Neural cell (in vitro differentiated cells): ENCODE measurements at regions not wholly inside any gene's neighbourhood (a gene's known extent, or its start where the extent isn't known, plus 50 kb on each side); places are given as distances from the start of the nearest gene placed in this dataset.

Source experiments
- EP300 ChIP-seq: fragments of 450-650 bp; conservative IDR thresholded peaks from 2 replicates; pipeline ENCODE4 v1.6.1; 2014; ENCODE audit warnings: antibody characterized with exemption, mild to moderate bottlenecking, moderate library complexity; ENCODE audit not compliant: poor library complexity, severe bottlenecking
- EZH2 ChIP-seq: fragments of 200-600, 300-800 bp; shearing (Covaris generic), sonication (generic); IDR thresholded peaks from 2 replicates; pipeline ENCODE4 v1.6.1; 2014; ENCODE audit warnings: antibody characterized with exemption, low read length, borderline replicate concordance, mild to moderate bottlenecking; ENCODE audit not compliant: insufficient read depth, poor library complexity, severe bottlenecking
- POLR2AphosphoS5 ChIP-seq: IDR thresholded peaks from 2 replicates; pipeline ENCODE4 v1.6.1; 2012
- RAD21 ChIP-seq: fragments of 450-650 bp; conservative IDR thresholded peaks from 2 replicates; pipeline ENCODE4 v1.6.1; 2014; ENCODE audit warnings: antibody characterized with exemption, mild to moderate bottlenecking, moderate library complexity
- REST ChIP-seq: IDR thresholded peaks from 2 replicates; pipeline ENCODE4 v1.6.1; 2012; ENCODE audit warnings: borderline replicate concordance
- TAF1 ChIP-seq: IDR thresholded peaks from 2 replicates; pipeline ENCODE4 v1.6.1; 2012; ENCODE audit warnings: low read depth
- TF ChIP-seq, protein P1 (sequence below): fragments of 450-650 bp; IDR thresholded peaks from 2 replicates; pipeline ENCODE4 v1.5.1; 2014; ENCODE audit warnings: antibody characterized with exemption, mild to moderate bottlenecking, moderate library complexity; ENCODE audit not compliant: poor library complexity, severe bottlenecking

DNA sequence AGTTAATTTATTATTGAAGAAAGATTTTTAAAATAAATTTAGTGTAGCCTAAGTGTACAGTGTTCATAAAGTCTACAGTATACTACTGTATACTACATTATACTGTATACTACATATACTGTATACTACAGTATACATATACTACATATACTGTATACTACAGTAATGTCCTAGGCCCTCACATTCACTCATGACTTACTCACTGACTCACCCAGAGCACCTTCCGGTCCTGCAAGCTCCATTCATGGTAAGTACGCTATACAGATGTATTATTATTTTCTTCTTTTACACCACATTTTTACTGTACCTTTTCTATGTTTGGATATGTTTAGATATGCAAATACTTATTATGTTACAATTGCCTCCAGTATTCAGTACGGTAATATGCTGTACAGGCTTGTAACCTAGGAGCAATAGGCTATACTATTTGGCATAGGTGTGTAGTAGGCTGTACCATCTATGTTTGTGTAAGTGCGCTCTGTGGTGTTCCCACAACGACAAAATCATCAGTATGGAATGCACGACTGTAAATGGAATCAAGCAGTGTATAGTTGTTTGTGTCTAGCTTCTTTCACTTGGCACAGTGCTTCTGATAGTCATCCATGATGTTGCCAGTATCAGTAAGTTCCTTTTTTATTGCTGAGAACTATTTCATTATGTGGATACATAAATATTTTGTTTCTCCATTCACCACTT lies 245.7 kb downstream of the MTX2 start:
- TF ChIP-seq REST (no peak), POLR2AphosphoS5 (no peak), EZH2 (no peak), TAF1 (no peak), EP300 (no peak), RAD21 (no peak)
- TF ChIP-seq, protein P1, sequence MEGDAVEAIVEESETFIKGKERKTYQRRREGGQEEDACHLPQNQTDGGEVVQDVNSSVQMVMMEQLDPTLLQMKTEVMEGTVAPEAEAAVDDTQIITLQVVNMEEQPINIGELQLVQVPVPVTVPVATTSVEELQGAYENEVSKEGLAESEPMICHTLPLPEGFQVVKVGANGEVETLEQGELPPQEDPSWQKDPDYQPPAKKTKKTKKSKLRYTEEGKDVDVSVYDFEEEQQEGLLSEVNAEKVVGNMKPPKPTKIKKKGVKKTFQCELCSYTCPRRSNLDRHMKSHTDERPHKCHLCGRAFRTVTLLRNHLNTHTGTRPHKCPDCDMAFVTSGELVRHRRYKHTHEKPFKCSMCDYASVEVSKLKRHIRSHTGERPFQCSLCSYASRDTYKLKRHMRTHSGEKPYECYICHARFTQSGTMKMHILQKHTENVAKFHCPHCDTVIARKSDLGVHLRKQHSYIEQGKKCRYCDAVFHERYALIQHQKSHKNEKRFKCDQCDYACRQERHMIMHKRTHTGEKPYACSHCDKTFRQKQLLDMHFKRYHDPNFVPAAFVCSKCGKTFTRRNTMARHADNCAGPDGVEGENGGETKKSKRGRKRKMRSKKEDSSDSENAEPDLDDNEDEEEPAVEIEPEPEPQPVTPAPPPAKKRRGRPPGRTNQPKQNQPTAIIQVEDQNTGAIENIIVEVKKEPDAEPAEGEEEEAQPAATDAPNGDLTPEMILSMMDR, result no peak
